Coronary artery (tissue), 2 donors: ENCODE measurements at regions not wholly inside any gene's neighbourhood (a gene's known extent, or its start where the extent isn't known, plus 50 kb on each side); places are given as distances from the start of the nearest gene placed in this dataset.

Experiments
- DNase-seq: peaks from one replicate; pipeline ENCODE4 v3.0.0-alpha.2; 2017; ENCODE audit warnings: low spot score
- H3K27ac ChIP-seq, 2 donors: fragments of 200-600 bp; sonication (generic); one replicate each; pipeline ENCODE4 v1.5.1; 2016 to 2019
- H3K4me3 ChIP-seq: fragments of 200-600 bp; sonication (generic); 2 replicates; pipeline ENCODE4 v1.5.1; 2016; ENCODE audit warnings: mild to moderate bottlenecking, moderate library complexity
- CTCF ChIP-seq: fragments of 200-600 bp; sonication (generic); IDR thresholded peaks from one replicate; pipeline ENCODE4 v1.5.1; 2019; ENCODE audit warnings: antibody characterized with exemption

GRCh38 chr5:66337626-66338226, 193.6 kb downstream of the SREK1 start:
- no peak overlapping the region for H3K4me3 ChIP-seq
- no peak for DNase-seq
- no peak overlapping the region for H3K27ac ChIP-seq
- TF ChIP-seq CTCF = no peak

DNA sequence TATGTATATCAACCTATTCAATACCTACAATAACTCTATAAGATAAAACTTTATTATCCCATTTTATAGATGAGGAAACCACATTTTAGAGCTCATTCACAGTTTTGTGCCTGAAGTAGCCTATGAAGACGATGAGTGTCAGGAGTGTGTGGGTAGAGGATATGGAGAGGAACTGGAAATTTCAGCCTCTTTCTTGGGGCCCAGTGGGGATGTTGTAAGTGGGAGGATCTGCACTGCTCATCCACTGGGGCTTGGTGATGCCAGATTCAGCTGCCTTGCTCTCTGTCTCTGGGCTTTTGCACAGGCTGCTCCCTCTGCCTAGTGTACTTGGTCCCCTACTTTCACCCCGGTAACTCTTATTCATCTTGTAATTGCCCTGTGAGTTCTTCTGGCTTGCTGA, 194.7 kb downstream of the SREK1 start:
- DNase-seq = no peak
- TF ChIP-seq CTCF = no peak
- Histone ChIP-seq H3K4me3 (no peak overlapping the region), H3K27ac (no peak overlapping the region)

GRCh38 chr5:66339896-66340295, 195.8 kb downstream of the SREK1 start:
- TF ChIP-seq CTCF = no peak
- Histone ChIP-seq H3K4me3 (no peak overlapping the region), H3K27ac (no peak overlapping the region)
- no peak for DNase-seq

GRCh38 chr5:66340786-66341185, 196.7 kb downstream of the SREK1 start:
- H3K4me3 ChIP-seq = no peak overlapping the region
- H3K27ac ChIP-seq = no peak overlapping the region
- no peak for DNase-seq
- no peak for TF ChIP-seq CTCF

DNA sequence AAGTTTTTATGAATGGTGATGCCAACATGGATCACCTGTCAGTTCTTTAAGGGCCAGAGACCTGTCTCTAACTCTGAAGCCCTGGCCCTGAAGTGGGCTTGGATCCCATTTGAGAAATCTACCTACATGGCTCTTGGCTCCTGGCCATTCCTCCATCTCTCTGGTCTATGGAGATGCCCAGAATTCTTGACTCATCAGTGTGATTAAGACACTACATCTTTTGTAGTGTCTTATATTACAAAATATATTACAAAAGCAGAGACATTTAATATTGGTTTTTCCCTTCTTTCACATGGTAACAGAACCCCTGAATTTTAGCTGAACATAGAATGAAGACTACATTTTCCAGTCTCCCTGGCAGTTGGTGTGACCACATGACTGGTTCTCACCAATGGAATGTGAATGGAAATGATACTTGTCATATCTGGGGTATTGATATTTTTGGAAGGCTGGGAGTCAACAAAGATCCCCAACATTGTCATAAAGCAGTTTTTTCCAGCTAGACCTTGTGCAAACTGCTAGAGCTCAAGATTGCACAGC, 198.3 kb downstream of the SREK1 start:
- no peak for DNase-seq
- no peak for TF ChIP-seq CTCF
- Histone ChIP-seq H3K4me3 (no peak overlapping the region), H3K27ac (no peak overlapping the region)

DNA sequence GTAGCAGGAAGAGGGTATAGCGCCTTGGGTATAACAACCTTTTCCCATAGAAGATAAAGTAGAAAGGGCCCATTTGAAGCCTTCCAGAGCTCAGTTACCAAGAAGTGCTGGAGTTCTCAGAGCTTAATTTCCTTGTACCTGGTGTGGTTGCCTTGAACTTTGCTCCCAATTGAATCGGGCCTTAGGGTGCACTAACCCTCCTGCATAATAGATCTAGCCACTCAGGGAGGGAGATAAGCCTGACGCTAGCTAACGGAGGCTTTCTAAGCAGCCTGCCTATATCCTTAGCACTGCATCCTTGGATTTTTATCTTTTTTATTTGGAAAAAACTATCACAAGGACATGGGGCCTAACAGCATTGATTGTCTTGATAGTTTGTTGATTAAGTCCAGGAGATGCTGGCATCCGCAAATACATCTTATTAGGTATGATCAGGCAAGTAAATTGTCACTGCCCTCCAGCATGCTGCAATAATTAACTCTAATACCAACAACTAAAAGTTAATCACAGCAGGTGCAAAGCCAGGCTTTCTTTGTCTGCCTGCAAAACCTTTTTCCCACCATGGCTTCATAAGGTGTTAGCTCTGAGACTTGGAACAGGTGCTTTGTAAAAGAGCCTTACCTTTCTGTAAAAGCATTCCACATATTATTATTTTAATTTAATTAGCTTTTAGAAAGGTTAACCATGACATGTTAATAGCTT, 199.4 kb downstream of the SREK1 start:
- H3K27ac ChIP-seq = no peak overlapping the region
- no peak for DNase-seq
- TF ChIP-seq CTCF = no peak
- no peak overlapping the region for H3K4me3 ChIP-seq

DNA sequence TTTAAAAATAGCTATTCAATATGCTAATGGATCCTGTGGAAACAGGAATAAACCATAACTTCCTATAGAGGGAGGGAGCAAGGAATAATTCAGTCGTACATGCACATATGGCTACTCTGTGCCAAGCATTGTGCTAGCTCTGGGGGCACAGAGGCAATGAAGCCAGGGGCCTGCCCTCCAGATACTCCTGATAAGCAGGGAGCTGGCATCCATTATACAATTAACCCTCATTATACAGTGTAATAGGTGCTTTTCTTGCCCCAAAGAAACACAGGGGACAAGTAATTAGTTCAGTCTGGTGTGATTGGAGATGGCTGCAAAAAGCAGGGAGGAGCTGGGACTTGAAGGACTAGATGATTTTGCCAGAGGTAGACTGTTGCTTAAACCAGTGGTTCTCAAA, 200.4 kb downstream of the SREK1 start:
- no peak for DNase-seq
- TF ChIP-seq CTCF = no peak
- Histone ChIP-seq H3K27ac (no peak overlapping the region), H3K4me3 (no peak overlapping the region)
